ENCODE measurements at regions not wholly inside any gene's neighbourhood (a gene's known extent, or its start where the extent isn't known, plus 50 kb on each side); places are given as distances from the start of the nearest gene placed in this dataset.

DNA sequence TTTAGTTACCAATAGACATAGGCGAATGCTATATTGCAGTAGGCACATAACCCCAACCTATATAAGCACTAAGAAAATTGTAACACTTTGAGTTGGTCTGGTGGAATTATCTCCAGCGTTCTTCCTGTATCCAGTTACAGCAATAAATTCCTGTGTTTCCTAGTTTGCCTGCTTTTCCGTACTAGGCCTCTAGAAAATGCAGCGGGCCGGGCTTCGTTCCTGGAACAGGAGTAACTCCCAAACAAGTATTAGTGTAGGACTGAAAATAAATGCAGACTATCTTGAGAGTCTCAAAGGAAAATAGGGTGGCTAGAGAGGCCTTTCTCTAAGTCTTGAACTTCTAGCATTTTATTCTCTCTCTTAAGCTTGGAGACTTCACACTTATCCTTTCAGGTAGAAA, 159.8 kb downstream of the OR13H1 start:
- H3K9me3 ChIP-seq (ENCODE audit: control insufficient read depth, low read length), result no peaks in the 10 kb centered on the region
- H3K9ac ChIP-seq, result no peak overlapping the region
- no peaks in the 10 kb centered on the region for H3K36me3 ChIP-seq (ENCODE audit: control insufficient read depth, insufficient read depth, low read length)
- H3K4me2 ChIP-seq (ENCODE audit: low read length), result no peak overlapping the region
- no peaks in the 10 kb centered on the region for H3K79me2 ChIP-seq
- H3K27ac ChIP-seq, result no peak overlapping the region
- H3K4me1 ChIP-seq, result no peaks in the 10 kb centered on the region
- TF ChIP-seq, protein P1, sequence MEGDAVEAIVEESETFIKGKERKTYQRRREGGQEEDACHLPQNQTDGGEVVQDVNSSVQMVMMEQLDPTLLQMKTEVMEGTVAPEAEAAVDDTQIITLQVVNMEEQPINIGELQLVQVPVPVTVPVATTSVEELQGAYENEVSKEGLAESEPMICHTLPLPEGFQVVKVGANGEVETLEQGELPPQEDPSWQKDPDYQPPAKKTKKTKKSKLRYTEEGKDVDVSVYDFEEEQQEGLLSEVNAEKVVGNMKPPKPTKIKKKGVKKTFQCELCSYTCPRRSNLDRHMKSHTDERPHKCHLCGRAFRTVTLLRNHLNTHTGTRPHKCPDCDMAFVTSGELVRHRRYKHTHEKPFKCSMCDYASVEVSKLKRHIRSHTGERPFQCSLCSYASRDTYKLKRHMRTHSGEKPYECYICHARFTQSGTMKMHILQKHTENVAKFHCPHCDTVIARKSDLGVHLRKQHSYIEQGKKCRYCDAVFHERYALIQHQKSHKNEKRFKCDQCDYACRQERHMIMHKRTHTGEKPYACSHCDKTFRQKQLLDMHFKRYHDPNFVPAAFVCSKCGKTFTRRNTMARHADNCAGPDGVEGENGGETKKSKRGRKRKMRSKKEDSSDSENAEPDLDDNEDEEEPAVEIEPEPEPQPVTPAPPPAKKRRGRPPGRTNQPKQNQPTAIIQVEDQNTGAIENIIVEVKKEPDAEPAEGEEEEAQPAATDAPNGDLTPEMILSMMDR (IDR thresholded peaks at IDR 0.05), result no peak
- no peak overlapping the region for H2AFZ ChIP-seq
- H3K27me3 ChIP-seq (ENCODE audit: control insufficient read depth, insufficient read depth, low read length), result no peaks in the 10 kb centered on the region
- no peak overlapping the region for H3K4me3 ChIP-seq (ENCODE audit: low read depth, low read length)

DNA sequence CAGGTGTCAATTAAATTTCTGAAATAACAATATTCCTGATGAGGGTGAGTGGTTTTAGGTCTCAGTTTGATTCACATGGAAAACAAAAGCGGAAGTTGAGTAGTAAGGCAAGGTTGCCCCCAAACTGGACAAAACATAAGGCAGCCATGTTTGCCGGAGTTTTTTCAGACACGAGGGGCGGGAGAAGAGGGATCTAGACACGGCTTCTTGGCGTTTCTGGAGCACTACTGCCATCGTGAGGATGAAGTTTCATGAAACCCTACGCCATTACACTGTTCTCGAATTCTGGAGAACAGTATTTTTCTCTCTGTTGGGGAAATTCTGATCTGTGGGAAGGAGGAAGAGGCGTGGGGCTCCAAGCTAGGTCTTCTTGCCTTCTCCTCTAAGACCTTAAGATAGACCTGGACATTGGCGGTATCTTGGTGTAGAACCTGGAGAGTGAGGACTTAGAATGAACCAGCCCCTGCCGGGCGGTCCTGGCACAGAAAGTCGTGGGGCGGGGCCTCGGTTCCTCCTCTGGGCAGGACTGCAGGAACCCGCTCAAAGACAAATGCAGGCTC, 160.3 kb downstream of the OR13H1 start:
- no peaks in the 10 kb centered on the region for H3K4me1 ChIP-seq
- TF ChIP-seq, protein P1 (IDR thresholded peaks at IDR 0.05), result no peak
- no peaks in the 10 kb centered on the region for H3K36me3 ChIP-seq (ENCODE audit: control insufficient read depth, insufficient read depth, low read length)
- no peak overlapping the region for H2AFZ ChIP-seq
- H3K9me3 ChIP-seq (ENCODE audit: control insufficient read depth, low read length), result no peaks in the 10 kb centered on the region
- H3K9ac ChIP-seq, result no peak overlapping the region
- H3K4me3 ChIP-seq (ENCODE audit: low read depth, low read length), result no peak overlapping the region
- H3K4me2 ChIP-seq (ENCODE audit: low read length), result no peak overlapping the region
- H3K27ac ChIP-seq, result no peak overlapping the region
- no peaks in the 10 kb centered on the region for H3K27me3 ChIP-seq (ENCODE audit: control insufficient read depth, insufficient read depth, low read length)
- H3K79me2 ChIP-seq, result no peaks in the 10 kb centered on the region

DNA sequence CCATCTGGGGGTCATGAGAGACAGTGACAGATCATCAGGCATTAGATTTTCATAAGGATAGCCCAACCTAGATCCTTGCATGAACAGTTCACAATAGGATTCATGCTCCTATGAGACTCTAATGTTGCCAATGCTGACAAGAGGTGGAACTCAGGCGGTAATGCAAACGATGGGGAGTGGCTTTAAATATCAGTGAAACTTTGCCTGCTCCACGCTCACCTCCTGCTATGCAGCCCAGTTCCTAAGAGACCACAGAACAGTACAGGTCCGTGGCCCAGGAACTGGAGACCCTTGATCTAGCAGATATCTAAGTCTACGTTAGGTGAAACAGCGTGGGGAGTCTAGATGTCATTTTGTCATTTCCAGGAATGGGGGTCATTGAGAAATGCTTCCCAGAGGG, 165.7 kb downstream of the OR13H1 start:
- Histone ChIP-seq H3K9me3 (ENCODE audit: control insufficient read depth, low read length) (no peaks in the 10 kb centered on the region), H2AFZ (no peak overlapping the region), H3K27ac (no peak overlapping the region), H3K79me2 (no peaks in the 10 kb centered on the region), H3K4me1 (no peaks in the 10 kb centered on the region), H3K4me2 (ENCODE audit: low read length) (no peak overlapping the region), H3K27me3 (ENCODE audit: control insufficient read depth, insufficient read depth, low read length) (no peaks in the 10 kb centered on the region), H3K36me3 (ENCODE audit: control insufficient read depth, insufficient read depth, low read length) (no peaks in the 10 kb centered on the region), H3K4me3 (ENCODE audit: low read depth, low read length) (no peak overlapping the region), H3K9ac (no peak overlapping the region)
- TF ChIP-seq, protein P1 (IDR thresholded peaks at IDR 0.05), result no peak

DNA sequence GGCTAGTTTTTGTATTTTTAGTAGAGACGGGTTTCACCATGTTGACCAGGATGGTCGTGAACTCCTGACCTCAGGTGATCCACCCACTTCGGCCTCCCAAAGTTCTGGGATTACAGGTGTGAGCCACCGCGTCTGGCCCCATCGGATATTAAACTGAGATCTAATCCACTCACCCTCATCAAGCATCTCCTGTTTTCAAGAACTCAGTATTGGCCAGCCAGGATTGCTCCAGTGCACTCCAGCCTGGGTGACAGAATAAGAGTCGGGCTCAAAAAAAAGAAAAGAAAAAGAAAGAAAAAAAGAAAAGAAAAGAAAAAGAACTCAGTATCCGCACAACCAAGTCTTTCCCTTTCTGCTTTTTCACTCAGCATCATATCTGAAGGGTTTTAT, 167.6 kb downstream of the OR13H1 start:
- Histone ChIP-seq H3K4me1 (no peaks in the 10 kb centered on the region), H3K4me3 (ENCODE audit: low read depth, low read length) (no peak overlapping the region), H3K27ac (no peak overlapping the region), H3K4me2 (ENCODE audit: low read length) (no peak overlapping the region), H3K36me3 (ENCODE audit: control insufficient read depth, insufficient read depth, low read length) (no peaks in the 10 kb centered on the region), H3K9ac (no peak overlapping the region), H3K27me3 (ENCODE audit: control insufficient read depth, insufficient read depth, low read length) (no peaks in the 10 kb centered on the region), H3K79me2 (no peaks in the 10 kb centered on the region), H3K9me3 (ENCODE audit: control insufficient read depth, low read length) (no peaks in the 10 kb centered on the region), H2AFZ (no peak overlapping the region)
- TF ChIP-seq, protein P1 (IDR thresholded peaks at IDR 0.05), result no peak

DNA sequence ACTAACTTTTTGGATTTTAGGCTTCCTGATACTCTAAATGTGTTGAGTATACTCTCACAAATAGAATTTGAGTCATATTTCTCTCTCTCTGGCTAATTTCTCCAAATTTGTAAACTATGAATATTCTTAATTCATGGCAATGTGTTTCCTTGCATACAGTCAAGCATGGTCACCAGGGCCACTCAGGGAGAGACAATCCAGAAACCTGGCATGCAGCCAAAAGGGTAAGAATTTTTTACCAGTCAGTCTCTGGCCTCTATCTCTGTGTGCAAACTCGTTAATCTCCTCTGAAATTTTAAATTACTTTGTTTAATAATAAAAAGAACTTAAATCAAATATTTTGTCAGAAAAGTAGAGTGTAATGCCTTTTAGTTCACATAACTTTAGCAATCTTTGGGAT, 179.8 kb downstream of the OR13H1 start:
- H3K4me1 ChIP-seq, result no peaks in the 10 kb centered on the region
- H3K79me2 ChIP-seq, result no peaks in the 10 kb centered on the region
- H2AFZ ChIP-seq, result no peak overlapping the region
- H3K36me3 ChIP-seq (ENCODE audit: control insufficient read depth, insufficient read depth, low read length), result no peaks in the 10 kb centered on the region
- TF ChIP-seq, protein P1 (IDR thresholded peaks at IDR 0.05), result no peak
- H3K9me3 ChIP-seq (ENCODE audit: control insufficient read depth, low read length), result no peaks in the 10 kb centered on the region
- H3K4me2 ChIP-seq (ENCODE audit: low read length), result no peak overlapping the region
- no peak overlapping the region for H3K4me3 ChIP-seq (ENCODE audit: low read depth, low read length)
- no peaks in the 10 kb centered on the region for H3K27me3 ChIP-seq (ENCODE audit: control insufficient read depth, insufficient read depth, low read length)
- no peak overlapping the region for H3K9ac ChIP-seq
- H3K27ac ChIP-seq, result no peak overlapping the region
